ENCODE measurements at regions not wholly inside any gene's neighbourhood (a gene's known extent, or its start where the extent isn't known, plus 50 kb on each side); places are given as distances from the start of the nearest gene placed in this dataset.
"Not testable (repeated sequence)": the region's sequence is repeated elsewhere in the genome, so short reads cannot be mapped to it uniquely, and the experiment has no call there.

GRCh38 chrX:88956059-88956458 is 209.0 kb downstream of the CPXCR1 start:
- TF ChIP-seq, protein P1, sequence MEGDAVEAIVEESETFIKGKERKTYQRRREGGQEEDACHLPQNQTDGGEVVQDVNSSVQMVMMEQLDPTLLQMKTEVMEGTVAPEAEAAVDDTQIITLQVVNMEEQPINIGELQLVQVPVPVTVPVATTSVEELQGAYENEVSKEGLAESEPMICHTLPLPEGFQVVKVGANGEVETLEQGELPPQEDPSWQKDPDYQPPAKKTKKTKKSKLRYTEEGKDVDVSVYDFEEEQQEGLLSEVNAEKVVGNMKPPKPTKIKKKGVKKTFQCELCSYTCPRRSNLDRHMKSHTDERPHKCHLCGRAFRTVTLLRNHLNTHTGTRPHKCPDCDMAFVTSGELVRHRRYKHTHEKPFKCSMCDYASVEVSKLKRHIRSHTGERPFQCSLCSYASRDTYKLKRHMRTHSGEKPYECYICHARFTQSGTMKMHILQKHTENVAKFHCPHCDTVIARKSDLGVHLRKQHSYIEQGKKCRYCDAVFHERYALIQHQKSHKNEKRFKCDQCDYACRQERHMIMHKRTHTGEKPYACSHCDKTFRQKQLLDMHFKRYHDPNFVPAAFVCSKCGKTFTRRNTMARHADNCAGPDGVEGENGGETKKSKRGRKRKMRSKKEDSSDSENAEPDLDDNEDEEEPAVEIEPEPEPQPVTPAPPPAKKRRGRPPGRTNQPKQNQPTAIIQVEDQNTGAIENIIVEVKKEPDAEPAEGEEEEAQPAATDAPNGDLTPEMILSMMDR (IDR thresholded peaks at IDR 0.05): not testable (repeated sequence)
- not testable (repeated sequence) for TF ChIP-seq POLR2A, POLR2AphosphoS5 (IDR thresholded peaks at IDR 0.05)
